Posterior cingulate gyrus (tissue), 11 donors: ENCODE measurements at regions not wholly inside any gene's neighbourhood (a gene's known extent, or its start where the extent isn't known, plus 50 kb on each side); places are given as distances from the start of the nearest gene placed in this dataset.
"Not testable (repeated sequence)": the region's sequence is repeated elsewhere in the genome, so short reads cannot be mapped to it uniquely, and the experiment has no call there.

ENCODE experiments used
- DNase-seq, 10 donors: peaks; one replicate each; pipeline versions ENCODE4 v3.0.0 to v3.0.0-alpha.2; 2020 to 2021; ENCODE audit warnings: mixed read lengths in 3 of 10
- intact Hi-C: fragments of 100-400 bp; cut with DNase I; formaldehyde crosslinking; loops from one replicate; pipeline ENCODE4 v1.15.1; 2023

DNA sequence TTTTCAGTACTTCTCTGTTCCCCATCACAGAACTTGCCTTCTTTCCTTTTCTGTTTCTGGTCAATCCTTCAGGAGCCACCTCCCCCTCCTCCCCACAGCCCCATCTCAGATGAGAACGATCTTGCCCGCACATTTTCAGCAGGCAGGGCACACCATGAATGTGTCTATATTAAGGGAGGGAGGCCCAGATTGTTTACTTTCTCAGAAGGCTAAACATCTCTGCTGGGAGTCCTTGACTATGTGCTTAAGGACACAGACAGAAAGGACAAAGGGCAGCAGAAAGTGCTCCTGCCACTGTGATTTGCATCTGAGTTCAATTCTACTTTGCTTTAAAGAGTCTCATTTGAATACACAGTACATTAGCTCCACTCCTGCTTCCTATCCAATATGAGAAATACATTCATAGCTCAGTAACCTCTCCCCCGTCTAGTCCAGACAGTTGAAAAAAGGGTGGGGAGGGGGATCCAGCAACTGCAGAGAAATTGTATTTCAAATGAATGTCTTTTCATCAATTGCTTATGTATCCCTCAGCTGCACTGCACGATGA, 175.0 kb upstream of the PARD3B start:
- intact Hi-C loops, result no loop called here

DNA sequence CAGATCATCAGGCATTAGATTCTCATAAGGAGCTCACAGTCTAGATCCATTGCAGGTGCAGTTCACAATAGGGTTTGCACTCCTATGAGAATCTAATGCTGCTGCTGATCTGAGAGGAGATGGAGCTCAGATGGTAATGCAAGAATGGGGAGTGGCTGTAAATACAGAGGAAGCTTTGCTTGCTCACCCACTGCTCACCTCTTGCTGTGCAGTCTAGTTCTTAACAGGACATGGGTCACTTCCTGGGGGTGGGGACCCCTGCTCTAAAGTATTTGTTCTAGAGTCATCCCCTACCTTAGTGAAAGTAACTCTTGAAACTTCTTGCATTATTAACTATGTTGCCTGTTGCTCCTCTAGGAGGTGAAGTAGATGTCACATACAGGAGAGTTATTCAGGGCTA, 171.3 kb upstream of the PARD3B start:
- no peak for DNase-seq
- intact Hi-C loops, result no loop called here

More for the DNA sequence above, 175.0 kb upstream of the PARD3B start:
- no peak for DNase-seq

DNA sequence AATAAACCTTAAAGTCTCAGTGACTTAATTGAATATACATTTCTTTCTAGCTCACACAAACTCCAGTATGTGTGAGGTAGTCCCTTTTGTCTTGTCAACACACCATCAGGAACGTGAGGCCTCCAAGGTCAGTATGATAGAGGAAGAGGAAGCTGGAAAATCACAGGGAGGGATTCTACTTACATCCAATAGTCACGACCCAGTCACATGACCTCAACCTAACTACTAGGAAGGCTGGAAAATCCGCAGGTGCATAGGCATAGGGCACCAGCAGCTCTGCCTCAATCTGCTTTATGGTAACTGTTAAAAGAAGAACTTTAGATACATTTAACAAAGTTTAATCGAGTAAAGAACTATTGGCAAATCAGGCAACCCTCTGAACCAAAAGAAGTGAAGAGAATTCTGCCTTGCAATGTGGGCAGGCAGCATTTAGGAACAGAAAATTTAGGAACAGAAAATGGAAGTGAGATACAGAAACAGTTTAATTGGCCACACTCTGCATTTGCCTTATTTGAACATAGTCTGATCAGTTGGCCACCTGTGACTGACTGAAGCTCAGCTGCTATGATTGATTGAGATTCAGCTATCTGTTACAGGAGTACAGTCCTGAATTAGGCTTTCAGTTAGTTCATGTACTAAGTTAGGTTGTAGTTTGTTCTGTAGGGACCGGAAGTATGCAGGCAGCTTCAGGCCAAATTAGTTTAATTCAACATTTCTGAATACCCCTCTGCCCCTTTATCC, 165.0 kb upstream of the PARD3B start:
- intact Hi-C loops, result no loop called here
- no peak for DNase-seq

DNA sequence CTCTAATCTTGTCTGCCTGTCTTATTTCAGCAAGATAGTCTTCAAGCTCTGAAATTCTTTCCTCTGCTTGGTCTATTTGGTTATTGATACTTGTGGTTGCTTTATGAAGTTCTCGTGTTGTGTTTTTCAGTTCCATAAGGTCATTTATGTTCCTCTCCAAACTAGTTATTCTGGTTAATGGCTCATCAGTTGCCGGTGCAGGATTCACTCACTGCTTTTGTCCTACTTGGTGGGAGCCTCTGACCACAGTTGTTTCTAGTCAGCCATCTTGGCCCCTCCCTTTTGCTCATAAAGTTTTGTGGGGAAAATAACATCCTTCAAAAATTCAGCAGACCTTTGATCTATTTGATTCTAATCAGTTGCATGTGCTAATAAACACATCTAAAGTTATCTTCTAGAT, 158.6 kb upstream of the PARD3B start:
- no peak for DNase-seq
- intact Hi-C loops, result no loop called here

DNA sequence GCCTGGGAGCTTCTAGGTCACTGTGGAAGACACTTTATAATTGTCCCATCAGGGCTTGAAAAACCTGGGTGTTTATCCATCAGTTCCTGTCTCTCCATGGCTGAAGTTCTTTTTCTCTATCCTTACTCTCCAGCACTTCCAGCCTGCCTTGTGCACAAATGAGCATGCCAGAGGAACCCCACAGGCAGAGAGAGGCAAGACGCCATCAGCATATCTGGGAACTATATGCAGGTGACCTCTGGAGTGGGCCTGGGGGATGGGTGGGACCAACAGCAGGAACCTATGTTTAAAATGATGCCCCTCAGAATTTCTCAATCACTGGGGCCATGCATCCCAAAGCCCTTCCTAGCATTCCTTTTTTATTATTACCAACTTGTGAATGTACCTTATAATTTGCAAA, 156.2 kb upstream of the PARD3B start:
- DNase-seq, result no peak
- intact Hi-C loops, result no loop called here

DNA sequence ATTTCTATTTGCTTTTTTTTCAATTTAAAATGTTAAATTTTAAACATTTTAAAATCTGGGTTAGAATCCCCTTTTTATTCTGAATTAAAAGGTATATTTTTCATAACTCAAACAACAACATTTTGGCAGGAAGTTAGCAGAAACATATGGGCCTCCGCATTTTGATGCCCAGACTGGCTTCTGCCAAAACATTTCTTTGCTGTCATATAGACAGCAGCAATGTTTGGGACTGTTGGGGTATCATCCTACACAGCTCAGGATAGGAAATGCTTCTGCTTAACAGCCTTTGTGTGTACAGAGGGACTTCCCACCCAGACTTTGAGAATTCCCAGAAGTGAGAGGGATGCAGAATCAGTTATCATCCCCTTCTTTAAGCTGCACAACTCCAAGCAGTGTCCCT, 155.4 kb upstream of the PARD3B start:
- no peak for DNase-seq
- intact Hi-C loops, result no loop called here

DNA sequence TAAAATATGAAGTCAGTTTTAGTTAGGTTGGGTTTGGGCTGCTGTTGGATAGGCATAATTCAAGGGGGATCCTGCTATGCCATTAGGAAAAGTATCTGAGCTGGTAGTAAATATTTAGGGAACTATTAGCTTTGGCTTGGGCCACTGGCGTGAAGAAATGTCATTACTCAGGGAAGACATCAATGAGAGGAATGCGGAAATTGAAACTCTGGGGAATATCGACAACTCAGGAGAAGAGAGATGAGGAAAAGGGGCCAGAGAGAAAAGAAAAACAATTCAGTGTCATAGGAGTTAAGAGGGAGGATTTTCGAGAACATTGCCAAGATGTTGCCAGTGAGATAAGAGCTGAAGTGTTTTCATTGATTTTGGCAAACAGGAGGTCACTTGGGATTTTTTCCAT, 149.7 kb upstream of the PARD3B start:
- intact Hi-C loops, result no loop called here
- DNase-seq, result no peak

DNA sequence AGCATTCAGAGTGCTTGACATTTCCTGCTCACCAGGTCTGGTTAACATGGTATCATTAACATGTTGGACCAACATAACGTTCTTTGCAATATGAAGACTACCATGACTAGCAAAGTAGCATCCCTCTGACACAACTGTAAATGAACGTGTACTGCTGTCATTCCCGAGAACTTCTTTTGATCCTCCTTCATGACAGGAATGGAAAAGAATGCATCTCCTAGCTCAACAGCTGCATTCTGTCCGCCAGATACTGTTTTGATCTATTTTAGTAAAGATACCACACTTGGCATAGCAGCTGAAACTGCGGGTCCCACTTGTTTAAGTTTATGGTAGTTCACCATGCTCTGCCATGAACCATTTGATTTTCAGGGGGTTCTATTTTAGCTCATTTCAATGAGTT, 144.2 kb upstream of the PARD3B start:
- DNase-seq, result no peak
- intact Hi-C loops, result no loop called here

DNA sequence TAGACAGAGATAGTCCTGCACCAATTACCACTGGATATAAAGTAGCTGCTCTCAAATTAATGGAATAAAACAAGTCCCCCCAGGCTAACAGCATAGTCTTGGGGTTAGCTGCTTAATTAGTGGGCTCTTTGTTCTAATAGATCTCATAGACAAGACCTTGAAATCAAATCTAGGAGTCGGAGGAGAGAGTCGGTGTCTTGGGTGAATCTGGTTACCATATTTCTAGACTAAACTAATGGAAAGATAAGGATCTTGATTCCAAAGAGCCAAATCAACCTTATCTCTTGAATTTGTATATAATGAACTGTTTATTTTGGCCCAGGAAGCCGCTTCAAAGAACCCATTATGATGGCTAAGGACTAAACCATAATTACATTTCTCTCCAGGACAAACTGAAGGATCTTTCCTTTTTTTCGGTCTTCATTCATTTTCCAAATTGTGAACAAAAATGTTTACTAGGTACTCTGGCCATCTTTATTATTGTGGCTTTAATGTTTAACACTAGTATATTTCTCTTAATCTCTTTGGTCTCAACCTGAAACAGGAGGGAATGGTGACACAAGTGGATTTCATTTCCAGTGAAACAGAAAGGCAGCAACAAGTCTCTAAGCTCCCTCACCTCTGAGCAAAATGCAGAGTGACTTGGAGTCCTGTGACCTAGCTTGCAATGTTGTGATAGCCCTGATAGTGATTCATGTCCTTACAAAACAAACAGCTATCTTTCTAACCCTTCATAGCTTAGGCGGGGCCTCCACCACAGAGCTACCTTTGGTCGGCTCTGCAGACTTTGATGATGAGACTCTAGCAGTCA, 137.9 kb upstream of the PARD3B start:
- DNase-seq, result no peak
- intact Hi-C loops, result no loop called here

DNA sequence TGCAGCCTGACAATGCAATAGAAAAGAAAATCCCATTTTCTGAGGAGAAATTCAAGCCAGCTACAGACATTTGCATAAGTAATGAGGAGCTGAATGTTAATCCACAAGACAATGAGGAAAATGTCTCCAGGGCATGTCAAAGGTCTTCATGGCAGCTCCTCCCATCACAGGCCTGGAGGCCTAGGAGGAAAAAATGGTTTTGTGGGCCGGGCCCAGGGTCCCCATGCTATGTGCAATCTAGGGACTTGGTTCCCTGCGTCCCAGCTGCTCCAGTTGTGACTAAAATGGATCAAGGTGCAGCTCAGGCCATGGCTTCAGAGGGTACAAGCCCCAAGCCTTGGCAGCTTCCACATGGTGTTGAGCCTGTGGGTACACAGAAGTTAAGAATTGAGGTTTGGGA, 132.5 kb upstream of the PARD3B start:
- DNase-seq, intact Hi-C loops: not testable (repeated sequence)

DNA sequence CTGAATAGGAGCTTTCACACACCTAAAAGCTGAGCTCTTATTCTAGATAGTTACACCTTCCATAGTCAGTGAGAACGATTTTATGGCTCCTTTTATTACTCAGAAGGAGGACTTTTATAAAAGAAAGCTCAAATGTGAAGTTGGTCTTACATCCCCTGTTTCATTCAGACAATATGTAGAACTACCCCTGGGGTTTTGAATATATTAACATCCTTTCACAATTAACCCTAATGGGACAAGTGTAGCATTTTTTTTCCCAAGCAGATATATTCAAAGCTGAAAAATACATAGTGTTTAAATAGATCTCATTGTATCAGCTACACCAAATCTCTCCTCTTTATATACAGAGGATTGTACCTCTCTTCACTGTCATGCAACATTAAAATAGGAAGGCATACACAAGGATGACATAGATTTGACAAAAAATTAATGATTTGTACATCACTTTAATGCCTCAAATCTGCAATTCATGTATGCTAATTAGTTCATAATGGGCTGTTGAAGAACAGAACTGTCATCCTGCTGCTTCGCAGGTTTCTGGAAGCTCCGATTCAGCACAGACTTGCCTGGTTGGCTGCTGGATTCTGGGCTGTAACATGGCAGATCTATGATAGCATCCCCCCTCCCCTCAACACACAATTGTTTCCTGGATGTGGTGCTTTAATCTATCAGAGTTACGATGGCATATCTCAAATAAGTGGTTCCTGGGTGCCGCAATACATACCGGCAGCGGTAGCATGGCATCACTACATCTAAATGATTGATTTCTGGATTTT, 129.7 kb upstream of the PARD3B start:
- no peak for DNase-seq
- intact Hi-C loops, result no loop called here

DNA sequence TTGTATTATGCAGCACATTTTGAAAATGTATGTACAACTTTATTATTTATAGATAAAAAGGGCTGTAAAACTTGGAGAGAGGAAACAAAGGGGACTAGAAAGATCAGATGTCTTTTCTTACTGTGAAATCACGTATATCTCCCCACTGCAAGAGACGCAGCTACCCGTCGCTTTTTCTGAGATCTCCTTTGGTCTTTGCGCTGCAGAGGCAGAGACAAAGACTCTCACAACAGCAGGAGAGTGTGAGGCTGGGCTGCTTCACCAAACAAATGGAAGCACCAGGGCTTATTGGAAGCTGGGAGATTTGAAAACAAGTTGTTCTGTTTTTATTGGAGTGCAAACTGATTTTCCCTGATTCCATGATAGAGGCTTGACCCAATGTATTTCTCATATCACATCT, 129.0 kb upstream of the PARD3B start:
- intact Hi-C loops, result no loop called here
- DNase-seq, result no peak

DNA sequence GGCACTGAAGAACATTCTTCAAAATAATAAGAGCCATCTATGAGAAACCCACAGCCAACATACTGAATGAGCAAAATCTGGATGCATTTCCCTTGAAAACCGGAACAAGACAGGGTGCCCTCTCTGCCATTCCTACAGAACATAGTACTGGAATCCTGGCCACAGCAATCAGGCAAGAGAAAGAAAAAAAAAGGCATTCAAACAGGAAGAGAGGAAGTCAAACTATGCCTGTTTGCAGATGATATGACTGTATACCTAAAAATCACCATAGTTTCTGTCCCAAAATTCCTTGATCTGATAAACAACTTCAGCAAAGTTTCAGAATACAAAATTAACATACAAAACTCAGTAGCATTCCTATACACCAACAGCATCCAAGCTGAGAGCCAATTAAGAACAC, 119.5 kb upstream of the PARD3B start:
- intact Hi-C loops, result no loop called here
- no peak for DNase-seq

DNA sequence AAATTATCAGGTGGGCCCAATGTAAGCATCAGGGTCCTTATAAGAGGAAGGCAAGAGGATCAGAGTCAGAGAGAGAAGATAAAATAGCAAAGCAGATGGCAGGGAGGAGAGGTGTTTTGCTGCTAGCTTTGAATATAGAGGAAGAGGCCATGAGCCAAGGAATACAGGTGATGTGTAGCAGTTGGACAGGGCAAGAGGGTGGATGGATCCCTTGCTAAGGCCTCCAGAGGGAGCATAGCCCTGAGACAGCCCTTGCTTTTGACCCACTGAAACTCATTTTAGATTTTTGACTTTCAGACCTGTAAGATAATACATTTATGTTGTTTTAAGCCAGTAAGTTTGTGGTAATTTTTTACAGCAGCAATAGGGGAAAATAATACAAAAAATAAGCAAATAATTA, 116.6 kb upstream of the PARD3B start:
- no peak for DNase-seq
- intact Hi-C loops, result no loop called here

DNA sequence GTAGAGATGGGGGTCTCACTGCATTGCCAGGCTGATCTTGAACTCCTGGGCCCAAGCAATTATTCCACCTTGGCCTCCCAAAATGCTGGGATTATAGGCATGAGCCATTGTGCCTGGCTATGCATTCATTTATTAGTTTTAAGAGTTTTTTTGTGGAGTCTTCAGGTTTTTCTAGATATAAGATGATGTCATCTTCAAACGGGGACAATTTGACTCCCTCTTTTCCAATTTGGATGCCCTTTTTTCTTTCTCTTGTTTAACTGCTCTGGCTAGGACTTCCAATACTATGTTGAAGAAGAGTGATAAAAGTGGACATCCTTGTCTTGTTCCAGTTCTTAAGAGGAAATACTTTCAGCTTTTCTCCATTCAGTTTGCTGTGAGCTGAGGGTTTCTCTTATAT, 113.7 kb upstream of the PARD3B start:
- intact Hi-C loops, result no loop called here
- no peak for DNase-seq

DNA sequence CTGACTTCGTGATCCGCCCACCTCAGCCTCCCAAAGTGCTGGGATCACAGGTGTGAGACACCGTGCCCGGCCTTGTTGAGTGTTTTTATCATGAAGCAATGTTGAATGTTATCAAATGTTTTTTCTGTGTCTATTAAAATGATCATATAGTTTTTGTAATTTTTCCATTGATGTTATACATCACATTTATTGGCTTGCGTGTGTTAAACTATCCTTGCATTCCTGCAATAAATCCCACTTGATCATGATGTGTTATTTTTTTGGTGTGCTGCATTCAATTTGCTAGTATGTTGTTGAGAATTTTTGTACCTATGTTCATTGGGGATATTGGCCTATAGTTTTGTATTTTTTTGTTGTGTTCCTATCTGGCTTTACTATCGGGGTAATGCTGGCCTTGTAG, 113.1 kb upstream of the PARD3B start:
- intact Hi-C loops, result no loop called here
- no peak for DNase-seq

DNA sequence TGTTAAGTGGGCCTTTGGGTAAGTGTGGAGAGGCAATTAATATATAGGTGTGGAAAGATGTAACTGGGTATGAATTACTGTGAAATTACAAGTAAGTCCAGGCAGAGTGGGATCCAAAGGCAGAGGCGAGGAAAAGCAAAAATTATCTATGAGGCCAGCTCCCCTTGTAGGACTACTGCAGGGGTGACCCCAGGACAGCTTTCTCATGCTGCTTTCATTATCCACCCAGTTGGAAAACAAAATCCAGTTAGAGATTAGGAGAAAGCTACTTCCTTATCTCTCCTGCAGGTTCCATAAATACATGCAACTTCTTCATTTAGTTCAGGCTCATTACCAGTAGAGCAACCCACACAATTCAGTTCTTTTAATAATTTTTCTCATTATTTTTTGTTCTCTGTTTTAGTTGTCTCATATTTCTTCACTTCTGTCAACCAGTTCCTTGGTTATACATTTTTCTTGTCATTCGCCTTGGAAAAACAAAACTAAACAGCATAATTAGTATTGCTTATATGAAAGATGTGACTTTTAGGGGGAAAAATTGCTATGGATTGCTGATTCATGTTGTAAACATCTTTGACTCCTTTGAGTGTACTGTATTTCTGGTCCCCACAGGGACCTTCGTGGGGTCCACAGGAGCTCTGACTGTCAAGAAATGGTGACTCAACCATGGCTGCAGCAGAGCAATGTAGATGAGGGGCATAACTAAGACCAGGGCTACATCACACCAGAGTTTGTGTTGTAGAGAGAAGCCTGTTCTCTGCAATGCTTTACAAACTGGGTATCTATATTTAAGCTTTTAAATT, 110.4 kb upstream of the PARD3B start:
- DNase-seq, result no peak
- intact Hi-C loops, result no loop called here

DNA sequence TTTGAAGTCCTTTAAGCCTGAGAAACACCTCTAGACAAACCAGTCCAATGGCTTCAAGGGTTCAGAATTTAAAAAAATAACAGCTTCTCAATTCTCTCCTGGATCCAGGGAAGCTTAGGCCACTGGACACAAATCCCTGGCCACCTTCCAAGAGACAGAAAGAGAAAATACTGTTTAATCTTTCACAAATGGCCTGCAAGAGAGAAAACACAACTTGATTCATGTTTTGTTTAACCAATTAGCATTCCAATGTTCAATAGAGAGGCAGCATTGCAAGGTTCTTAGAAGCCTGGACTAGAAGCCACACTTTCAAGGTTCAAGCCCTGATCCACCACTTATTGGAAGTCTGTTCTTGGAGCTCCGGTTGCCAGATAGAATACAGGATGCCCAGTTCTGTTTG, 109.0 kb upstream of the PARD3B start:
- intact Hi-C loops, result no loop called here
- no peak for DNase-seq

DNA sequence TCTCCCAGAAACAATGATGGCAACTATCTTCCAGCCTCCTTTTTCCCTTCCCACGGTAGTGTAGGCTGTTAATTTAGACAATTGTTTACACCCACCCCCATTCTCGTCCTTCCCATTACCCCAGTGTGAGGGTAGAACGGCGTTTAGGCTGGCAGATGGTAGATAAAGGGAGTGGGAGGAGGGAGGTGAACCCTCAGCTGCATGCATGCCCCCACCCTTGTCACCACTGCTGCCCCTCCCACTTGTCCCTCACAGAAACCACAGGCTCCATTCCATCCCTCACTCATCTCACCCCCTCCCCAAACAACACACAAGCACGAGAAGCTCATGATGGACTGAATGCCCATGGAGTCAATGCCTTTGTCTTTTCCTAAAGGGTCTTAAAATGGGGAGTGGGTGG, 107.9 kb upstream of the PARD3B start:
- DNase-seq, result no peak
- intact Hi-C loops, result no loop called here
